Testis (tissue), 2 donors: ENCODE measurements at regions not wholly inside any gene's neighbourhood (a gene's known extent, or its start where the extent isn't known, plus 50 kb on each side); places are given as distances from the start of the nearest gene placed in this dataset.

Source experiments
- POLR2A ChIP-seq: fragments of 450-650 bp; IDR thresholded peaks from one replicate; pipeline ENCODE4 v1.6.1; 2017; ENCODE audit warnings: antibody characterized with exemption, mild to moderate bottlenecking, moderate library complexity
- TF ChIP-seq, protein P1 (sequence below), 3 experiments: fragments of 450-650 bp in 2 of 3; fragments of 200-600 bp in 1 of 3; sonication (generic) in 1 of 3; IDR thresholded peaks; one replicate each; pipeline ENCODE4 v1.5.1; 2016 to 2019; ENCODE audit warnings: antibody characterized with exemption in 3 of 3, mild to moderate bottlenecking in 2 of 3, moderate library complexity in 1 of 3

DNA sequence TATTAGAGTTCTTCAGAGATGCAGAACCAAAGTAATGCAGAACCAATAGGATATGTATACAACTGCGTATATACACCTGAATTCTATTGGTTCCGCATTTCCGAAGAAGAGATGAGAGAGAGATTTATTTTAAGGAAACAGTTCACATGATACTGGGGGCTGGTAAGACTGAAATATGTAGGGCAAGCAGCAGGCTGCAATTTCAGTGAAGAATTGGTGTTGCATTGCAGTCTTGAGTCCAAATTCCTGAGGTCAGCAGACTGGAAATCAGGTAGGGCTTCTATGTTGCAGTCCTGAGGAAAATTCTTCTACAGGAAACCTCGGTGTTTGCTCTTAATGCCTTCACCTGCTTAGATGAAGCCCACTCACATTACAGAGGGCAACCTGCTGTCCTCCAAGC lies 128.2 kb upstream of the MED13 start:
- TF ChIP-seq, protein P1, sequence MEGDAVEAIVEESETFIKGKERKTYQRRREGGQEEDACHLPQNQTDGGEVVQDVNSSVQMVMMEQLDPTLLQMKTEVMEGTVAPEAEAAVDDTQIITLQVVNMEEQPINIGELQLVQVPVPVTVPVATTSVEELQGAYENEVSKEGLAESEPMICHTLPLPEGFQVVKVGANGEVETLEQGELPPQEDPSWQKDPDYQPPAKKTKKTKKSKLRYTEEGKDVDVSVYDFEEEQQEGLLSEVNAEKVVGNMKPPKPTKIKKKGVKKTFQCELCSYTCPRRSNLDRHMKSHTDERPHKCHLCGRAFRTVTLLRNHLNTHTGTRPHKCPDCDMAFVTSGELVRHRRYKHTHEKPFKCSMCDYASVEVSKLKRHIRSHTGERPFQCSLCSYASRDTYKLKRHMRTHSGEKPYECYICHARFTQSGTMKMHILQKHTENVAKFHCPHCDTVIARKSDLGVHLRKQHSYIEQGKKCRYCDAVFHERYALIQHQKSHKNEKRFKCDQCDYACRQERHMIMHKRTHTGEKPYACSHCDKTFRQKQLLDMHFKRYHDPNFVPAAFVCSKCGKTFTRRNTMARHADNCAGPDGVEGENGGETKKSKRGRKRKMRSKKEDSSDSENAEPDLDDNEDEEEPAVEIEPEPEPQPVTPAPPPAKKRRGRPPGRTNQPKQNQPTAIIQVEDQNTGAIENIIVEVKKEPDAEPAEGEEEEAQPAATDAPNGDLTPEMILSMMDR (IDR thresholded peaks at IDR 0.05), result no peak
- no peak for TF ChIP-seq POLR2A
